ENCODE measurements at regions not wholly inside any gene's neighbourhood (a gene's known extent, or its start where the extent isn't known, plus 50 kb on each side); places are given as distances from the start of the nearest gene placed in this dataset.

GRCh38 chr12:39033782-39034181 lies 128.4 kb upstream of the CPNE8 start:
- TF ChIP-seq CTCF (IDR thresholded peaks at IDR 0.05): no peak
- no peak for DNase-seq
- Histone ChIP-seq H3K4me1 (no peaks in the 10 kb centered on the region), H3K4me3 (no peak overlapping the region), H3K9me3 (no peaks in the 10 kb centered on the region), H3K27me3 (no peaks in the 10 kb centered on the region), H3K27ac (no peak overlapping the region), H3K36me3 (no peaks in the 10 kb centered on the region)
- no peak for ATAC-seq
- intact Hi-C loops (cut with DNase I): no loop called here

- H3K36me3 ChIP-seq: no peaks in the 10 kb centered on the region
- ATAC-seq (no peak), DNase-seq (no peak)
- no peaks in the 10 kb centered on the region for H3K4me1 ChIP-seq
- no peak overlapping the region for H3K4me3 ChIP-seq
- no peak for TF ChIP-seq CTCF (IDR thresholded peaks at IDR 0.05)
- no peaks in the 10 kb centered on the region for H3K27me3 ChIP-seq
- H3K27ac ChIP-seq: no peak overlapping the region
- intact Hi-C loops (cut with DNase I): no loop called here
- H3K9me3 ChIP-seq: no peaks in the 10 kb centered on the region
Measured at GRCh38 chr12:39032448-39032847, 127.1 kb upstream of the CPNE8 start.

GRCh38 chr12:39032034-39032433 lies 126.6 kb upstream of the CPNE8 start:
- TF ChIP-seq CTCF (IDR thresholded peaks at IDR 0.05): no peak
- no peak overlapping the region for H3K27ac ChIP-seq
- DNase-seq: no peak
- no peaks in the 10 kb centered on the region for H3K4me1 ChIP-seq
- H3K4me3 ChIP-seq: no peak overlapping the region
- H3K36me3 ChIP-seq: no peaks in the 10 kb centered on the region
- ATAC-seq: no peak
- no peaks in the 10 kb centered on the region for H3K9me3 ChIP-seq
- no peaks in the 10 kb centered on the region for H3K27me3 ChIP-seq
- intact Hi-C loops (cut with DNase I): no loop called here

GRCh38 chr12:39028382-39028781 lies 123.0 kb upstream of the CPNE8 start:
- H3K27ac ChIP-seq: no peak overlapping the region
- ATAC-seq: no peak
- DNase-seq: no peak
- no peaks in the 10 kb centered on the region for H3K36me3 ChIP-seq
- TF ChIP-seq CTCF (IDR thresholded peaks at IDR 0.05): no peak
- H3K4me3 ChIP-seq: no peak overlapping the region
- intact Hi-C loops (cut with DNase I): no loop called here
- H3K9me3 ChIP-seq: no peaks in the 10 kb centered on the region
- no peaks in the 10 kb centered on the region for H3K27me3 ChIP-seq
- no peaks in the 10 kb centered on the region for H3K4me1 ChIP-seq

GRCh38 chr12:39012870-39013269 lies 107.5 kb upstream of the CPNE8 start:
- H3K36me3 ChIP-seq: no peaks in the 10 kb centered on the region
- DNase-seq: no peak
- H3K4me3 ChIP-seq: no peak overlapping the region
- H3K27me3 ChIP-seq: no peaks in the 10 kb centered on the region
- no peaks in the 10 kb centered on the region for H3K4me1 ChIP-seq
- no peak for ATAC-seq
- no peak overlapping the region for H3K27ac ChIP-seq
- intact Hi-C loops (cut with DNase I): no loop called here
- H3K9me3 ChIP-seq: no peaks in the 10 kb centered on the region
- TF ChIP-seq CTCF (IDR thresholded peaks at IDR 0.05): no peak

GRCh38 chr12:39011166-39011565 lies 105.8 kb upstream of the CPNE8 start:
- intact Hi-C loops (cut with DNase I): no loop called here
- no peak overlapping the region for H3K27ac ChIP-seq
- no peak for DNase-seq
- no peak for TF ChIP-seq CTCF (IDR thresholded peaks at IDR 0.05)
- H3K9me3 ChIP-seq: no peaks in the 10 kb centered on the region
- H3K4me1 ChIP-seq: no peaks in the 10 kb centered on the region
- no peak overlapping the region for H3K4me3 ChIP-seq
- ATAC-seq: no peak
- no peaks in the 10 kb centered on the region for H3K27me3 ChIP-seq
- H3K36me3 ChIP-seq: no peaks in the 10 kb centered on the region
